ENCODE measurements at regions not wholly inside any gene's neighbourhood (a gene's known extent, or its start where the extent isn't known, plus 50 kb on each side); places are given as distances from the start of the nearest gene placed in this dataset.

- Histone ChIP-seq H3K36me3 (no peaks in the 10 kb centered on the region), H3K9me3 (no peaks in the 10 kb centered on the region), H3K27me3 (no peaks in the 10 kb centered on the region), H3K4me1 (no peaks in the 10 kb centered on the region), H3K4me3 (no peak overlapping the region), H3K27ac (no peak overlapping the region)
- DNase-seq (ENCODE audit: extremely low spot score in 2 of 2): no peak
- intact Hi-C loops (cut with DNase I): no loop called here
- no peak for TF ChIP-seq POLR2A (IDR thresholded peaks at IDR 0.05)
- no peak for TF ChIP-seq POLR2AphosphoS5 (IDR thresholded peaks at IDR 0.05; ENCODE audit: insufficient read depth in 1 of 2, low read depth in 1 of 2)
- no peak for TF ChIP-seq CTCF (IDR thresholded peaks at IDR 0.05)
Observed at GRCh38 chr10:10482613-10483012, 535.1 kb upstream of the CELF2 start.

GRCh38 chr10:10489076-10489475 lies 528.6 kb upstream of the CELF2 start:
- H3K27me3 ChIP-seq: no peaks in the 10 kb centered on the region
- no peaks in the 10 kb centered on the region for H3K9me3 ChIP-seq
- no peak for TF ChIP-seq POLR2A (IDR thresholded peaks at IDR 0.05)
- no peak for TF ChIP-seq POLR2AphosphoS5 (IDR thresholded peaks at IDR 0.05; ENCODE audit: insufficient read depth in 1 of 2, low read depth in 1 of 2)
- TF ChIP-seq CTCF (IDR thresholded peaks at IDR 0.05): no peak
- intact Hi-C loops (cut with DNase I): no loop called here
- no peaks in the 10 kb centered on the region for H3K4me1 ChIP-seq
- H3K36me3 ChIP-seq: no peaks in the 10 kb centered on the region
- H3K27ac ChIP-seq: no peak overlapping the region
- H3K4me3 ChIP-seq: no peak overlapping the region
- DNase-seq (ENCODE audit: extremely low spot score in 2 of 2): no peak

- Histone ChIP-seq H3K27ac (no peak overlapping the region), H3K4me1 (no peaks in the 10 kb centered on the region), H3K4me3 (no peak overlapping the region), H3K27me3 (no peaks in the 10 kb centered on the region), H3K9me3 (no peaks in the 10 kb centered on the region), H3K36me3 (no peaks in the 10 kb centered on the region)
- intact Hi-C loops (cut with DNase I): no loop called here
- DNase-seq (ENCODE audit: extremely low spot score in 2 of 2): no peak
- no peak for TF ChIP-seq CTCF (IDR thresholded peaks at IDR 0.05)
- no peak for TF ChIP-seq POLR2AphosphoS5 (IDR thresholded peaks at IDR 0.05; ENCODE audit: insufficient read depth in 1 of 2, low read depth in 1 of 2)
- TF ChIP-seq POLR2A (IDR thresholded peaks at IDR 0.05): no peak
Observed at GRCh38 chr10:10489805-10490571, 527.7 kb upstream of the CELF2 start.

GRCh38 chr10:10490581-10490980 lies 527.1 kb upstream of the CELF2 start:
- H3K4me3 ChIP-seq: no peak overlapping the region
- H3K27ac ChIP-seq: no peak overlapping the region
- no peaks in the 10 kb centered on the region for H3K4me1 ChIP-seq
- no peak for TF ChIP-seq CTCF (IDR thresholded peaks at IDR 0.05)
- no peak for TF ChIP-seq POLR2AphosphoS5 (IDR thresholded peaks at IDR 0.05; ENCODE audit: insufficient read depth in 1 of 2, low read depth in 1 of 2)
- TF ChIP-seq POLR2A (IDR thresholded peaks at IDR 0.05): no peak
- no peak for DNase-seq (ENCODE audit: extremely low spot score in 2 of 2)
- intact Hi-C loops (cut with DNase I): no loop called here
- H3K9me3 ChIP-seq: no peaks in the 10 kb centered on the region
- no peaks in the 10 kb centered on the region for H3K27me3 ChIP-seq
- no peaks in the 10 kb centered on the region for H3K36me3 ChIP-seq

GRCh38 chr10:10492420-10492819 lies 525.3 kb upstream of the CELF2 start:
- DNase-seq (ENCODE audit: extremely low spot score in 2 of 2): no peak
- Histone ChIP-seq H3K27ac (no peak overlapping the region), H3K4me1 (no peaks in the 10 kb centered on the region), H3K36me3 (no peaks in the 10 kb centered on the region), H3K4me3 (no peak overlapping the region), H3K27me3 (no peaks in the 10 kb centered on the region), H3K9me3 (no peaks in the 10 kb centered on the region)
- TF ChIP-seq POLR2A (IDR thresholded peaks at IDR 0.05): no peak
- TF ChIP-seq POLR2AphosphoS5 (IDR thresholded peaks at IDR 0.05; ENCODE audit: insufficient read depth in 1 of 2, low read depth in 1 of 2): no peak
- no peak for TF ChIP-seq CTCF (IDR thresholded peaks at IDR 0.05)
- intact Hi-C loops (cut with DNase I): no loop called here
